HepG2 (cell line): ENCODE measurements at regions not wholly inside any gene's neighbourhood (a gene's known extent, or its start where the extent isn't known, plus 50 kb on each side); places are given as distances from the start of the nearest gene placed in this dataset.

Experiments
- ATAC-seq: fragments of 200-7000 bp; cut with Tn5 transposase; 3 replicates; pipeline ENCODE4 v1.9.1; 2020; ENCODE audit warnings: mild to moderate bottlenecking, moderate library complexity
- BruUV-seq: library from RNA; stranded (reverse); fragments of 400-500 nt; replicated peaks from 2 replicates; lab custom pipeline; 2021; lab: Mats Ljungman, UMichigan
- CTCF ChIA-PET: fragments of 300-600 bp; formaldehyde crosslinking; extraction: SDS; loops from one replicate; lab custom pipeline; 2021; ENCODE audit warnings: low total read pairs, inconsistent platforms, low intra/inter-chr PET ratio; lab: Yijun Ruan, JAX
- POLR2A ChIA-PET: fragments of 350-600 bp; sonication (Branson Sonifier 250); formaldehyde crosslinking; loops from one replicate; lab custom pipeline; 2020; ENCODE audit warnings: antibody characterized with exemption, inconsistent platforms; lab: Yijun Ruan, JAX
- DNase-seq: peaks from one replicate; pipeline ENCODE4 v3.0.0-alpha.2; 2015; ENCODE audit warnings: low spot score
- FAIRE-seq: peaks from 3 replicates; lab custom pipeline; 2011; peaks lifted over from hg19 to GRCh38; lab: Jason Lieb, UNC
- H2AFZ ChIP-seq: one replicate; pipeline ENCODE4 v1.6.1; 2011; ENCODE audit warnings: low read length, inconsistent platforms
- H3K27ac ChIP-seq: fragments of 300-600 bp; 3 replicates; pipeline ENCODE4 v1.8.0; 2011; ENCODE audit warnings: mixed run types, mild to moderate bottlenecking, mixed read lengths, low read length, inconsistent platforms; ENCODE audit not compliant: insufficient read depth; ENCODE audit errors: extremely low read length
- H3K27me3 ChIP-seq, 2 experiments: fragments of 200-600 bp in 1 of 2; 2 replicates in 1 of 2; 3 replicates in 1 of 2; pipeline versions ENCODE4 v1.6.0 to v1.8.0; 2011; ENCODE audit warnings: low read length in 2 of 2, mild to moderate bottlenecking in 2 of 2, moderate library complexity in 2 of 2, inconsistent platforms in 1 of 2; ENCODE audit not compliant: insufficient read depth in 2 of 2, control insufficient read depth in 1 of 2
- H3K36me3 ChIP-seq, 2 experiments: fragments of 200-600 bp in 1 of 2; replicated peaks in 1 of 2; 2 replicates in 1 of 2; 3 replicates in 1 of 2; pipeline versions ENCODE4 v1.5.1 to v1.8.0; 2011; ENCODE audit warnings: low read length in 2 of 2, inconsistent platforms in 1 of 2; ENCODE audit not compliant: insufficient read depth in 2 of 2, control insufficient read depth in 1 of 2
- H3K4me1 ChIP-seq: 2 replicates; pipeline ENCODE4 v1.5.1; 2012; ENCODE audit warnings: low read length, inconsistent platforms; ENCODE audit not compliant: insufficient read depth
- H3K4me2 ChIP-seq: 2 replicates; pipeline ENCODE4 v1.6.0; 2011; ENCODE audit warnings: low read depth, low read length, inconsistent platforms
- H3K4me3 ChIP-seq, 3 experiments: fragments of 200-600 bp in 1 of 3; sonication (generic), shearing (Covaris generic) in 1 of 3; replicated peaks in 1 of 3; 2 replicates each; pipeline ENCODE4 v1.5.1; 2011 to 2016; ENCODE audit warnings: low read length in 3 of 3, inconsistent platforms in 2 of 3, low read depth in 2 of 3, mild to moderate bottlenecking in 2 of 3, control low read depth in 1 of 3, mixed read lengths in 1 of 3; ENCODE audit not compliant: insufficient read depth in 1 of 3
- H3K79me2 ChIP-seq: one replicate; pipeline ENCODE4 v1.6.1; 2011; ENCODE audit warnings: low read length, inconsistent platforms; ENCODE audit not compliant: insufficient read depth
- H3K9ac ChIP-seq: 2 replicates; pipeline ENCODE4 v1.6.0; 2011; ENCODE audit warnings: mild to moderate bottlenecking, low read depth, low read length, inconsistent platforms; ENCODE audit not compliant: insufficient read depth
- H3K9me3 ChIP-seq: 2 replicates; pipeline ENCODE4 v1.5.1; 2012; ENCODE audit warnings: mild to moderate bottlenecking, low read length
- H4K20me1 ChIP-seq: 2 replicates; pipeline ENCODE4 v1.6.0; 2011; ENCODE audit warnings: inconsistent platforms, mild to moderate bottlenecking, low read length, moderate library complexity; ENCODE audit not compliant: insufficient read depth
- ATF3 ChIP-seq: sonication (generic); formaldehyde crosslinking; IDR thresholded peaks from 2 replicates; pipeline ENCODE4 v1.4.0; 2020; ENCODE audit warnings: missing genetic modification reagents
- CBX1 ChIP-seq: IDR thresholded peaks from one replicate; pipeline ENCODE4 v1.6.1; 2016; ENCODE audit warnings: antibody characterized with exemption, low read depth
- E2F1 ChIP-seq: sonication (generic); formaldehyde crosslinking; IDR thresholded peaks from 2 replicates; pipeline ENCODE4 v1.5.0; 2020; ENCODE audit warnings: missing genetic modification reagents
- HDAC1 ChIP-seq: sonication (generic); formaldehyde crosslinking; IDR thresholded peaks from 2 replicates; pipeline ENCODE4 v1.5.1; 2020; ENCODE audit warnings: mild to moderate bottlenecking, missing genetic modification reagents
- IRX3 ChIP-seq: sonication (generic); formaldehyde crosslinking; IDR thresholded peaks from 2 replicates; pipeline ENCODE4 v1.8.1; 2023; ENCODE audit warnings: mild to moderate bottlenecking, low read depth, missing genetic modification reagents, borderline replicate concordance
- KLF13 ChIP-seq: sonication (generic); formaldehyde crosslinking; IDR thresholded peaks from 2 replicates; pipeline ENCODE4 v1.4.0; 2020; ENCODE audit warnings: mild to moderate bottlenecking, missing genetic modification reagents
- MED1 ChIP-seq: sonication (generic); formaldehyde crosslinking; IDR thresholded peaks from 2 replicates; pipeline ENCODE4 v1.4.0; 2020; ENCODE audit warnings: missing genetic modification reagents
- ZNF251 ChIP-seq: sonication (generic); formaldehyde crosslinking; IDR thresholded peaks from 2 replicates; pipeline ENCODE4 v1.9.0; 2021; ENCODE audit warnings: mild to moderate bottlenecking, missing genetic modification reagents
- ZNF34 ChIP-seq: sonication (generic); formaldehyde crosslinking; IDR thresholded peaks from 2 replicates; pipeline ENCODE4 v1.4.0; 2020; ENCODE audit warnings: mild to moderate bottlenecking, missing genetic modification reagents, borderline replicate concordance
- ZNF724P ChIP-seq: sonication (generic); formaldehyde crosslinking; IDR thresholded peaks from 2 replicates; pipeline ENCODE4 v1.8.0; 2022; ENCODE audit warnings: missing genetic modification reagents, borderline replicate concordance
- WGBS: methylation state at CpG from one replicate; pipeline ENCODE4 v1.1.6; 2017; ENCODE audit warnings: low lambda C conversion rate; 5-methylcytosine and 5-hydroxymethylcytosine counted together
- in situ Hi-C: cut with HindIII; loops from 2 replicates; pipeline ENCODE4 v1.10.0; 2017; ENCODE audit warnings: low pct_unique_long_range_greater_than_20kb; ENCODE audit not compliant: extremely low pct_ligation_motif_present
- intact Hi-C: fragments of 100-400 bp; cut with micrococcal nuclease; formaldehyde crosslinking; loops from one replicate; pipeline ENCODE4 v1.10.0; 2022; ENCODE audit not compliant: unreplicated experiment
- TF ChIP-seq, protein P1 (sequence below), 2 experiments: sonication (generic) in 1 of 2; formaldehyde crosslinking in 1 of 2; IDR thresholded peaks; 2 replicates each; pipeline versions ENCODE4 v1.5.1 to v1.6.1; 2011 to 2020; ENCODE audit warnings: borderline replicate concordance in 1 of 2, low read depth in 1 of 2, low read length in 1 of 2, mild to moderate bottlenecking in 1 of 2, missing genetic modification reagents in 1 of 2, moderate library complexity in 1 of 2

GRCh38 chr12:125197326-125197725, 132.1 kb downstream of the AACS start:
- POLR2A ChIA-PET = no interaction called here
- Histone ChIP-seq H3K79me2 (no peaks in the 10 kb centered on the region), H4K20me1 (no peaks in the 10 kb centered on the region), H2AFZ (no peak overlapping the region), H3K27ac (no peak overlapping the region), H3K36me3 (no peaks in the 10 kb centered on the region), H3K27me3 (peaks cover 0 to 26% of the 10 kb centered on the region in 2 experiments; a peak in 3 of 5 replicates), H3K9ac (no peak overlapping the region), H3K4me2 (no peak overlapping the region), H3K9me3 (no peaks in the 10 kb centered on the region), H3K4me1 (no peaks in the 10 kb centered on the region), H3K4me3 (no peak overlapping the region)
- DNase-seq = no peak
- intact Hi-C loops (no loop called here), in situ Hi-C loops (no loop called here)
- WGBS = 21% methylated on average over 4 of the region's 4 CpGs
- CTCF ChIA-PET = no interaction called here
- no peak for TF ChIP-seq HDAC1 (CRISPR knock-in tag)
- no peak for TF ChIP-seq KLF13 (CRISPR knock-in tag)
- no peak for TF ChIP-seq ZNF34 (CRISPR knock-in tag)
- TF ChIP-seq IRX3 (CRISPR knock-in tag) = no peak
- TF ChIP-seq ZNF724P = no peak
- no peak for TF ChIP-seq MED1 (CRISPR knock-in tag)
- TF ChIP-seq ZNF251 (CRISPR knock-in tag) = no peak
- TF ChIP-seq CBX1 = no peak
- TF ChIP-seq E2F1 (CRISPR knock-in tag) = no peak
- TF ChIP-seq, protein P1, sequence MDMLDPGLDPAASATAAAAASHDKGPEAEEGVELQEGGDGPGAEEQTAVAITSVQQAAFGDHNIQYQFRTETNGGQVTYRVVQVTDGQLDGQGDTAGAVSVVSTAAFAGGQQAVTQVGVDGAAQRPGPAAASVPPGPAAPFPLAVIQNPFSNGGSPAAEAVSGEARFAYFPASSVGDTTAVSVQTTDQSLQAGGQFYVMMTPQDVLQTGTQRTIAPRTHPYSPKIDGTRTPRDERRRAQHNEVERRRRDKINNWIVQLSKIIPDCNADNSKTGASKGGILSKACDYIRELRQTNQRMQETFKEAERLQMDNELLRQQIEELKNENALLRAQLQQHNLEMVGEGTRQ (IDR thresholded peaks at IDR 0.05; ENCODE audit: low read depth, low read length) = no peak
- TF ChIP-seq, protein P1 (CRISPR knock-in tag; IDR thresholded peaks at IDR 0.05; ENCODE audit: borderline replicate concordance) = no peak
- TF ChIP-seq ATF3 (CRISPR knock-in tag) = no peak
- ATAC-seq = no peak
- BruUV-seq = no TSS peak
- no peak for FAIRE-seq
